Upper lobe of right lung (tissue), 1 donor: ENCODE measurements at regions not wholly inside any gene's neighbourhood (a gene's known extent, or its start where the extent isn't known, plus 50 kb on each side); places are given as distances from the start of the nearest gene placed in this dataset.

Experiments used
- ATAC-seq: fragments of 200-7000 bp; cut with Tn5 transposase; one replicate; pipeline ENCODE4 v1.9.1; 2020; ENCODE audit warnings: mild to moderate bottlenecking, moderate library complexity
- DNase-seq: peaks from one replicate; pipeline ENCODE4 v3.0.0-alpha.2; 2020
- H3K27ac ChIP-seq: fragments of 200-600 bp; one replicate; pipeline ENCODE4 v1.8.0; 2022
- H3K27me3 ChIP-seq: fragments of 200-600 bp; one replicate; pipeline ENCODE4 v1.8.0; 2022; ENCODE audit warnings: mild to moderate bottlenecking
- H3K36me3 ChIP-seq: fragments of 200-600 bp; one replicate; pipeline ENCODE4 v1.8.0; 2022
- H3K4me1 ChIP-seq: fragments of 200-600 bp; one replicate; pipeline ENCODE4 v1.8.0; 2022
- H3K4me3 ChIP-seq: fragments of 200-600 bp; one replicate; pipeline ENCODE4 v1.8.0; 2022; ENCODE audit warnings: mild to moderate bottlenecking
- H3K9me3 ChIP-seq: fragments of 200-600 bp; one replicate; pipeline ENCODE4 v1.8.0; 2022
- intact Hi-C: fragments of 100-400 bp; cut with DNase I; formaldehyde crosslinking; loops from one replicate; pipeline ENCODE4 v1.11.0; 2022
- TF ChIP-seq, protein P1 (sequence below): fragments of 200-600 bp; IDR thresholded peaks from one replicate; pipeline ENCODE4 v1.8.0; 2022; ENCODE audit warnings: antibody characterized with exemption
- donor health status: DM: no; HTN: yes; CAD: no; lungs with severe emphysema.

DNA sequence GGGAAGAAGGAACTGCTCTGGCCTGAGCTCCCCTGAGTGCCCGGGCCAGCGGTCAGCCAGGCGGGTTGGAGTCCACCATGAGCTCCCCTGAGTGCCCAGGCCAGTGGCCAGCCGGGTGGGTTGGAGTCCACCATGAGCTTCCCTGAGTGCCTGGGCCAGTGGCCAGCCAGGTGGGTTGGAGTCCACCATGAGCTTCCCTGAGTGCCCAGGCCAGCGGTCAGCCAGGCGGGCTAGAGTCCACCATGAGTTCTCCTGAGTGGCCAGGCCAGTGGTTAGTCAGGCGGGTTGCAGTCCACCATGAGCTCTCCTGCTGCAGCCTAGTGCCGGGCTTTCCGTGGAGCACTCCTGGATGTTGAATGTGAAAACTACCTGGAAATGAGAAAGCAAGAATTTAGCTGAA lies 844.0 kb downstream of the TBC1D22A start:
- no peak overlapping the region for H3K4me3 ChIP-seq
- no peaks in the 10 kb centered on the region for H3K9me3 ChIP-seq
- ATAC-seq (no peak), DNase-seq (peak; percentile 34)
- no peaks in the 10 kb centered on the region for H3K27me3 ChIP-seq
- no peak overlapping the region for H3K27ac ChIP-seq
- H3K4me1 ChIP-seq: no peaks in the 10 kb centered on the region
- TF ChIP-seq, protein P1, sequence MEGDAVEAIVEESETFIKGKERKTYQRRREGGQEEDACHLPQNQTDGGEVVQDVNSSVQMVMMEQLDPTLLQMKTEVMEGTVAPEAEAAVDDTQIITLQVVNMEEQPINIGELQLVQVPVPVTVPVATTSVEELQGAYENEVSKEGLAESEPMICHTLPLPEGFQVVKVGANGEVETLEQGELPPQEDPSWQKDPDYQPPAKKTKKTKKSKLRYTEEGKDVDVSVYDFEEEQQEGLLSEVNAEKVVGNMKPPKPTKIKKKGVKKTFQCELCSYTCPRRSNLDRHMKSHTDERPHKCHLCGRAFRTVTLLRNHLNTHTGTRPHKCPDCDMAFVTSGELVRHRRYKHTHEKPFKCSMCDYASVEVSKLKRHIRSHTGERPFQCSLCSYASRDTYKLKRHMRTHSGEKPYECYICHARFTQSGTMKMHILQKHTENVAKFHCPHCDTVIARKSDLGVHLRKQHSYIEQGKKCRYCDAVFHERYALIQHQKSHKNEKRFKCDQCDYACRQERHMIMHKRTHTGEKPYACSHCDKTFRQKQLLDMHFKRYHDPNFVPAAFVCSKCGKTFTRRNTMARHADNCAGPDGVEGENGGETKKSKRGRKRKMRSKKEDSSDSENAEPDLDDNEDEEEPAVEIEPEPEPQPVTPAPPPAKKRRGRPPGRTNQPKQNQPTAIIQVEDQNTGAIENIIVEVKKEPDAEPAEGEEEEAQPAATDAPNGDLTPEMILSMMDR: no peak
- intact Hi-C loops: no loop called here
- H3K36me3 ChIP-seq: no peaks in the 10 kb centered on the region

DNA sequence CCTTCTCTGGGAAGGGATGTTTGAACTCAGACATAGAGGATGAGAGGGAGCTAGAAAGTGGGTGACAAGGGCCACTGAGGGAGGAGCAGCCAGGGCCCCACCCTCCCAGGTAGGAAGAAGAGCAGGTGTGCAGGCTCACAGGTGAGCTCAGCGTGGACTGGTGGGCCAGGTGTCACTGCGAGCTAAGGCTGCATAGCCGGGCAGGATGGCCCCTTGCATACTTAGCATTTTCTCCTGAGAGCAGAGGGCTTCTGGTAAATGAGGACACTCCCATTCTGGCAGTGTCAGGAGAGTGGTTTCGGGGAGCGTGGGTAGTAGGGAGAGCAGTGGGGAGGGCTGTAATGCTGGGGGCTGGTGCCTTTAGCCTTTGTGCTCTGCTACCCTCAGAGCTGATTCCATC lies 843.4 kb downstream of the TBC1D22A start:
- Histone ChIP-seq H3K36me3 (no peaks in the 10 kb centered on the region), H3K9me3 (no peaks in the 10 kb centered on the region), H3K27ac (no peak overlapping the region), H3K4me3 (no peak overlapping the region), H3K4me1 (no peaks in the 10 kb centered on the region), H3K27me3 (no peaks in the 10 kb centered on the region)
- DNase-seq (peak; percentile 23), ATAC-seq (no peak)
- intact Hi-C loops: no loop called here
- TF ChIP-seq, protein P1: no peak

DNA sequence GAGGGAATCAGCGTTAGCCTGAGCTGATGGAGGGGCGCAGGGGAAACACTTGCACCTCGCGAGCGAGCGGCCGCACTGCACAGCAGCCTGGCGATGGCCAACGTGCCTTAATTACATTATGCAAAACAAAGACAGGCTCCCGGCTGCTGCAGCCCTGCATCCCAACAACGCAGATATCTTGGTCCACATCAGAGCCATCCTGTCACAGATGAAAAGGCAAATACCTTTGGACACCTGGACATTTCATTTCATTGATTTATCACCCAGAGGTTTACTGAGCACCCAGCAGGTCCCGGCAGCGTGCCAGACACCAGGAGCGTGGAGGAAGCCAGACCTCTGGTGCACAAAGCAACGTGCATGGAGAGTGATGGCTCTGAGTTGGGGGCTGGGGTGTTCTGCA lies 843.0 kb downstream of the TBC1D22A start:
- Histone ChIP-seq H3K27me3 (no peaks in the 10 kb centered on the region), H3K27ac (no peak overlapping the region), H3K9me3 (no peaks in the 10 kb centered on the region), H3K4me3 (no peak overlapping the region), H3K36me3 (no peaks in the 10 kb centered on the region), H3K4me1 (no peaks in the 10 kb centered on the region)
- intact Hi-C loops: no loop called here
- peak; percentile 29 for DNase-seq
- TF ChIP-seq, protein P1: no peak
- no peak for ATAC-seq

DNA sequence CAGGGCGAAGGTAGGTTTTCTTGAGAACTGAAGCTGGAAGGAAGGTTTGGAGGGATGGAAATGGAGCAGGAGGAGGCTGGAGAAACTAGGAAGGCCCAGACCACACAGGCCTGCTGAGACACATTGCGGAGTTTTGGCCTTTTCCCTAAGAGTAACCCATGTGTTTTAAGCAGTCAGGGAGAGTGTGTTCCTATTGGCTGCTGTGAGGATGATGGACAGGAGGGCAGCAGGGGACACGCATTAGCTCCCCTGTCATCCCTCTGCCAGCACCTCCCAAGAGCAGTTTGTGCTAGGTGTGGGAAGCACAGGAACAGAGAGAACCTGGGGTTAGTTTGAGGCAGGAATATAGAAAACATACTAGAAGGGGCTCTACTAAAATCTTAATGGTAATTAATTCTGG lies 842.1 kb downstream of the TBC1D22A start:
- Histone ChIP-seq H3K36me3 (no peaks in the 10 kb centered on the region), H3K9me3 (no peaks in the 10 kb centered on the region), H3K4me3 (no peak overlapping the region), H3K4me1 (no peaks in the 10 kb centered on the region), H3K27ac (no peak overlapping the region), H3K27me3 (no peaks in the 10 kb centered on the region)
- intact Hi-C loops: no loop called here
- TF ChIP-seq, protein P1: no peak
- no peak for ATAC-seq
- DNase-seq: peak; percentile 9

DNA sequence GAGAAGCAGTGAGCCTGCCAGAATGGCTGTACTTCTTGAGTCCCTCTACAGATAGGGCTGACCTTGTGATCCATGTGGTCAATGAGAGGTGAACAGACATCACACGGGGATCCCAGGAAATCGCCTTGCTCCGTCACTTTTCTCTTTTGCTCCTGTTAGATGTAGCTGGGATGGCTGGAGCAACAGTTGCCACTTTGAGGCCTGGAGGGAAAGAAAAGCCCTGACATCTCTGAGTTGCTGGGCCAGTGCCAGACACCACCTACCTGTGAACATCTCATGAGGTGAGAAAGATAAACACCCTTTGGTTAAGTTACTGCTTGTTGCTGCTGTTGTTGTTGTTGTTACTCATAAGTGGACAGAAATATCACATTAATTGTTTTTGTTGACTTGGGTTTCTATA lies 840.3 kb downstream of the TBC1D22A start:
- no peaks in the 10 kb centered on the region for H3K9me3 ChIP-seq
- H3K4me1 ChIP-seq: no peaks in the 10 kb centered on the region
- ATAC-seq (no peak), DNase-seq (no peak)
- H3K4me3 ChIP-seq: no peak overlapping the region
- TF ChIP-seq, protein P1: no peak
- no peaks in the 10 kb centered on the region for H3K27me3 ChIP-seq
- no peak overlapping the region for H3K27ac ChIP-seq
- H3K36me3 ChIP-seq: no peaks in the 10 kb centered on the region
- intact Hi-C loops: no loop called here

DNA sequence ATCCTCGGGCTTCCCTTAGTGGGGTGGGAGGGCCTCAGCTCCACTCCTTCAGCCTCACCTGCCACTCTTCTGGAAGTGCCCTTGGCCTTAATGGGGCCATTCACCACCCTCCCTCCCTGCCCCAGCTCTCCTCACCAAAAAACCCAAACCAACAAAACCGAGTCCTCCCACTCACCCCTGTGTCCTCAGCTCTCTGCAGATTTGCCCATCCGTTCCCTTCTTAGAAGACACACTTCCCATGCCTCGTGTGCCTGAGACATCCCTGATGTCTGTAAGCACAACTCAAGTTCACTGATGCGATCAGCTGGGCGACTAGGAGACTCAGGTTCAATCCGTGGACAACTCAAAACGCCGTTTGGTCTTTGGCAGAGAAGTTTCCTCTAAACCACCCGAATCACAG lies 839.2 kb downstream of the TBC1D22A start:
- no peak overlapping the region for H3K4me3 ChIP-seq
- H3K27ac ChIP-seq: no peak overlapping the region
- DNase-seq: no peak
- H3K9me3 ChIP-seq: no peaks in the 10 kb centered on the region
- no peaks in the 10 kb centered on the region for H3K27me3 ChIP-seq
- H3K4me1 ChIP-seq: no peaks in the 10 kb centered on the region
- intact Hi-C loops: no loop called here
- ATAC-seq: no peak
- TF ChIP-seq, protein P1: no peak
- H3K36me3 ChIP-seq: no peaks in the 10 kb centered on the region
